ENCODE measurements at regions not wholly inside any gene's neighbourhood (a gene's known extent, or its start where the extent isn't known, plus 50 kb on each side); places are given as distances from the start of the nearest gene placed in this dataset.

GRCh38 chr10:88126699-88127098 is 263.3 kb downstream of the PTEN start:
- TF ChIP-seq CTCF (IDR thresholded peaks at IDR 0.05; ENCODE audit: insufficient read depth, low read length, poor library complexity, severe bottlenecking) (no peak), EZH2phosphoT487 (conservative IDR thresholded peaks at IDR 0.05; ENCODE audit: low read length) (no peak)

All from SU-DHL-6 (cell line).